WTC11 (cell line): ENCODE measurements at regions not wholly inside any gene's neighbourhood (a gene's known extent, or its start where the extent isn't known, plus 50 kb on each side); places are given as distances from the start of the nearest gene placed in this dataset.
A peak's percentile ranks its signal among the peaks of the same experiment; 100 is the strongest.

Experiments
- CTCF ChIP-seq: fragments of 200-600 bp; IDR thresholded peaks from 2 replicates; pipeline ENCODE4 v1.8.0; 2022; ENCODE audit warnings: antibody characterized with exemption
- ELF4 ChIP-seq: sonication (generic); formaldehyde crosslinking; IDR thresholded peaks from 2 replicates; pipeline ENCODE4 v1.8.1; 2022; ENCODE audit warnings: low read depth, mild to moderate bottlenecking, moderate library complexity, missing genetic modification reagents
- ETV6 ChIP-seq: sonication (generic); formaldehyde crosslinking; IDR thresholded peaks from 2 replicates; pipeline ENCODE4 v1.8.1; 2022; ENCODE audit warnings: mild to moderate bottlenecking, missing genetic modification reagents
- IRF2 ChIP-seq: sonication (generic); formaldehyde crosslinking; IDR thresholded peaks from 2 replicates; pipeline ENCODE4 v1.8.0; 2022; ENCODE audit warnings: low read depth, missing genetic modification reagents, borderline replicate concordance
- MAX ChIP-seq: sonication (generic); formaldehyde crosslinking; IDR thresholded peaks from 2 replicates; pipeline ENCODE4 v1.8.0; 2022; ENCODE audit warnings: mild to moderate bottlenecking, missing genetic modification reagents
- PREB ChIP-seq: sonication (generic); formaldehyde crosslinking; IDR thresholded peaks from 2 replicates; pipeline ENCODE4 v1.8.1; 2022; ENCODE audit warnings: mild to moderate bottlenecking, missing genetic modification reagents, moderate library complexity, borderline replicate concordance
- ZNF121 ChIP-seq: sonication (generic); formaldehyde crosslinking; IDR thresholded peaks from 2 replicates; pipeline ENCODE4 v1.8.0; 2023; ENCODE audit warnings: missing genetic modification reagents

GRCh38 chr5:152142840-152143469 is 218.3 kb upstream of the GLRA1 start:
- TF ChIP-seq CTCF = peak; percentile 89
- TF ChIP-seq ETV6 (CRISPR knock-in tag) = no peak
- TF ChIP-seq IRF2 (CRISPR knock-in tag) = no peak
- TF ChIP-seq PREB = no peak
- TF ChIP-seq MAX (CRISPR knock-in tag) = no peak
- TF ChIP-seq ELF4 (CRISPR knock-in tag) = no peak
- no peak for TF ChIP-seq ZNF121
